ENCODE measurements at regions not wholly inside any gene's neighbourhood (a gene's known extent, or its start where the extent isn't known, plus 50 kb on each side); places are given as distances from the start of the nearest gene placed in this dataset.
A peak's percentile ranks its signal among the peaks of the same experiment; 100 is the strongest.

GRCh38 chr3:99118381-99118780 is 216.9 kb upstream of the DCBLD2 start:
- no peak for TF ChIP-seq REST (IDR thresholded peaks at IDR 0.05; ENCODE audit: low read depth)

GRCh38 chr3:99114565-99115291 is 213.2 kb upstream of the DCBLD2 start:
- no peak for TF ChIP-seq TCF12 (IDR thresholded peaks at IDR 0.05; ENCODE audit: low read depth)
- peak; percentile 99 for TF ChIP-seq RAD21 (IDR thresholded peaks at IDR 0.05; ENCODE audit: low read depth)

DNA sequence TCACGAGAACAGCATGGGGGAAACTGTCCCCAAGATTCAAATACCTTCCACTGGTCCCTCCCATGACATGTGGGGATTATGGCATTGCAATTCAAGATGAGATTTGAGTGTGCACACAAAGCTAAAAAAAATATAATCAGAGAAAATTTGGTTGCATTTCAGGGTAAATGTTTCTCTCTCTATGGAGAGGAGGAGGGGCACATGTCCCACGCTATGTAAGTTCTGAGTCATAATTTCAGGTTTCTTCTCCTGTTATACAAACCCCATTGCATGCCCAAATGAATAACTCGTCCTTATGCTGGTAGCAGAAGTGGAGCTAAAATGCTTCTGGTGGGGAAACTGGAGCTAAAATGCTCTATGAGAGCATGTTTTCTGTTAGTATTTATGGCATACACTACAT is 209.7 kb upstream of the DCBLD2 start:
- TF ChIP-seq, protein P1, sequence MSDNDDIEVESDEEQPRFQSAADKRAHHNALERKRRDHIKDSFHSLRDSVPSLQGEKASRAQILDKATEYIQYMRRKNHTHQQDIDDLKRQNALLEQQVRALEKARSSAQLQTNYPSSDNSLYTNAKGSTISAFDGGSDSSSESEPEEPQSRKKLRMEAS (IDR thresholded peaks at IDR 0.05) = no peak
- TF ChIP-seq, protein P2, sequence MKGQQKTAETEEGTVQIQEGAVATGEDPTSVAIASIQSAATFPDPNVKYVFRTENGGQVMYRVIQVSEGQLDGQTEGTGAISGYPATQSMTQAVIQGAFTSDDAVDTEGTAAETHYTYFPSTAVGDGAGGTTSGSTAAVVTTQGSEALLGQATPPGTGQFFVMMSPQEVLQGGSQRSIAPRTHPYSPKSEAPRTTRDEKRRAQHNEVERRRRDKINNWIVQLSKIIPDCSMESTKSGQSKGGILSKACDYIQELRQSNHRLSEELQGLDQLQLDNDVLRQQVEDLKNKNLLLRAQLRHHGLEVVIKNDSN (IDR thresholded peaks at IDR 0.05) = no peak
- no peak for TF ChIP-seq REST (IDR thresholded peaks at IDR 0.05; ENCODE audit: low read depth)
- TF ChIP-seq RAD21 (IDR thresholded peaks at IDR 0.05; ENCODE audit: low read depth) = no peak
- TF ChIP-seq TCF12 (IDR thresholded peaks at IDR 0.05; ENCODE audit: low read depth) = no peak
- no peak for TF ChIP-seq YY1 (IDR thresholded peaks at IDR 0.05; ENCODE audit: low read depth)

DNA sequence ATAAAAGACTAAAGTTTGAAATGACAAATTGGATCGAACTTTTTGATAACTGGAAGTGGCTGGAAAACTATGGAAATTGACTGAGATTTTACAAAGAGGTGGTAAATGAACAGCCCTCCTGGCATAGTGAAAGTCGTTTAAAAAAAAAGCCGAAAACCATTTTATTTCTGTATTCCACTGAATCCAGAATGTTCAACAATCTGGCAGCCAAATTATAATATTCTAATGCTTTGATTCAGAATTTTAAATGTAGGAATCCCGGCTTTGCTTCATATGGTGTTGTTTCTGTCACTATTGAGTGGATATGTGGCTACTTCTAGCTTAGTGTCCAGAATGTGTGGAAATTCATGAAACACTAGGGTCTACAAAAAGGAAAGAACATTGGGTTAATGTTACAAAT is 208.9 kb upstream of the DCBLD2 start:
- TF ChIP-seq NFIC (IDR thresholded peaks at IDR 0.05) (no peak), ZBTB7A (IDR thresholded peaks at IDR 0.05; ENCODE audit: low read depth) (no peak), YY1 (IDR thresholded peaks at IDR 0.05; ENCODE audit: low read depth) (no peak), TCF12 (IDR thresholded peaks at IDR 0.05; ENCODE audit: low read depth) (no peak), CEBPB (IDR thresholded peaks at IDR 0.05) (no peak), REST (IDR thresholded peaks at IDR 0.05; ENCODE audit: low read depth) (no peak), FOXM1 (IDR thresholded peaks at IDR 0.05; ENCODE audit: borderline replicate concordance, low read depth) (no peak), EGR1 (IDR thresholded peaks at IDR 0.05) (no peak), RAD21 (IDR thresholded peaks at IDR 0.05; ENCODE audit: low read depth) (no peak), EP300 (IDR thresholded peaks at IDR 0.05; ENCODE audit: borderline replicate concordance) (no peak), TAF1 (IDR thresholded peaks at IDR 0.05; ENCODE audit: low read depth) (no peak), CREB1 (IDR thresholded peaks at IDR 0.05; ENCODE audit: low read depth) (no peak), TEAD4 (IDR thresholded peaks at IDR 0.05) (no peak)
- TF ChIP-seq, protein P2 (IDR thresholded peaks at IDR 0.05) = no peak
- TF ChIP-seq, protein P1 (IDR thresholded peaks at IDR 0.05) = no peak

DNA sequence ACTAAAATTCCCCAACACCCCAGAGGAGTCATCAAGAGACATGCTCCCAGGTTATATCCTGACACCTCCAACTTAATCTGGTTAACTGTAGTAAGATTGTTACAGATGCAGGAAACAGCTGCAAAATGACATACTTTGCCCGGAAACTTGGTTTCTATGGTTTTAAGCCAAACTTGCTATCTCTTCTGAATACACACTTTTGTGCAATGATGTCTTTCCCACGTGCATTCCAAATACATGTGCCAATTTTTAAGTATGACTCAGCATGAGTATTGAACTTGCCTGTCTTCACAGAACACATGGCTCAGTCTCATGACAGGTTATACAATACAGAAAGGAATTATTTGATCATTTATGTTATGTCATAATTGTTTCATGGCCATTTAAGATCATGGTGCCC is 207.0 kb upstream of the DCBLD2 start:
- 0 out of 2 replicates have a peak, but pooled peaks have one; percentile 15 for TF ChIP-seq NFIC (IDR thresholded peaks at IDR 0.05)
- no peak for TF ChIP-seq FOXM1 (IDR thresholded peaks at IDR 0.05; ENCODE audit: borderline replicate concordance, low read depth)
- TF ChIP-seq, protein P1 (IDR thresholded peaks at IDR 0.05) = peak; percentile 55
- no peak for TF ChIP-seq EGR1 (IDR thresholded peaks at IDR 0.05)
- no peak for TF ChIP-seq YY1 (IDR thresholded peaks at IDR 0.05; ENCODE audit: low read depth)
- no peak for TF ChIP-seq ZBTB7A (IDR thresholded peaks at IDR 0.05; ENCODE audit: low read depth)

Data from Ishikawa (cell line).